AG04450 (cell line): ENCODE measurements at regions not wholly inside any gene's neighbourhood (a gene's known extent, or its start where the extent isn't known, plus 50 kb on each side); places are given as distances from the start of the nearest gene placed in this dataset.

Experiments used
- CTCF ChIA-PET: fragments of 300-600, 350-600 bp; formaldehyde crosslinking; extraction: SDS; loops from one replicate; lab custom pipeline; 2022; ENCODE audit warnings: antibody characterized with exemption, inconsistent platforms; lab: Charles Lee
- POLR2A ChIA-PET: fragments of 350-600 bp; formaldehyde crosslinking; extraction: SDS; loops from one replicate; lab custom pipeline; 2021; ENCODE audit warnings: antibody characterized with exemption, inconsistent platforms; lab: Yijun Ruan, JAX
- DNase-seq: peaks from one replicate; pipeline ENCODE4 v3.0.0-alpha.2; 2011; ENCODE audit warnings: low read depth, low spot score
- H3K27ac ChIP-seq: one replicate; pipeline ENCODE4 v1.5.1; 2012; ENCODE audit warnings: low read depth, low read length, control low read depth
- H3K27me3 ChIP-seq: one replicate; pipeline ENCODE4 v1.6.0; 2012; ENCODE audit warnings: low read length; ENCODE audit not compliant: control insufficient read depth, insufficient read depth
- H3K4me3 ChIP-seq: 2 replicates; pipeline ENCODE4 v1.5.1; 2011; ENCODE audit warnings: mild to moderate bottlenecking, low read depth, low read length, control low read depth
- H3K9me3 ChIP-seq: 2 replicates; pipeline ENCODE4 v1.5.1; 2012; ENCODE audit warnings: low read length; ENCODE audit not compliant: control insufficient read depth, insufficient read depth
- TF ChIP-seq, protein P1 (sequence below): IDR thresholded peaks from 2 replicates; pipeline ENCODE4 v1.5.1; 2011; ENCODE audit warnings: low read depth, low read length, control low read depth, inconsistent platforms

- H3K27ac ChIP-seq: no peak overlapping the region
- POLR2A ChIA-PET: no interaction called here
- H3K27me3 ChIP-seq: peaks cover 19% of the 10 kb centered on the region
- no peak overlapping the region for H3K4me3 ChIP-seq
- CTCF ChIA-PET: no interaction called here
- DNase-seq: no peak
- TF ChIP-seq, protein P1, sequence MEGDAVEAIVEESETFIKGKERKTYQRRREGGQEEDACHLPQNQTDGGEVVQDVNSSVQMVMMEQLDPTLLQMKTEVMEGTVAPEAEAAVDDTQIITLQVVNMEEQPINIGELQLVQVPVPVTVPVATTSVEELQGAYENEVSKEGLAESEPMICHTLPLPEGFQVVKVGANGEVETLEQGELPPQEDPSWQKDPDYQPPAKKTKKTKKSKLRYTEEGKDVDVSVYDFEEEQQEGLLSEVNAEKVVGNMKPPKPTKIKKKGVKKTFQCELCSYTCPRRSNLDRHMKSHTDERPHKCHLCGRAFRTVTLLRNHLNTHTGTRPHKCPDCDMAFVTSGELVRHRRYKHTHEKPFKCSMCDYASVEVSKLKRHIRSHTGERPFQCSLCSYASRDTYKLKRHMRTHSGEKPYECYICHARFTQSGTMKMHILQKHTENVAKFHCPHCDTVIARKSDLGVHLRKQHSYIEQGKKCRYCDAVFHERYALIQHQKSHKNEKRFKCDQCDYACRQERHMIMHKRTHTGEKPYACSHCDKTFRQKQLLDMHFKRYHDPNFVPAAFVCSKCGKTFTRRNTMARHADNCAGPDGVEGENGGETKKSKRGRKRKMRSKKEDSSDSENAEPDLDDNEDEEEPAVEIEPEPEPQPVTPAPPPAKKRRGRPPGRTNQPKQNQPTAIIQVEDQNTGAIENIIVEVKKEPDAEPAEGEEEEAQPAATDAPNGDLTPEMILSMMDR: no peak
- no peaks in the 10 kb centered on the region; the same call in 1 of the 2 replicates for H3K9me3 ChIP-seq
These were observed 66.9 kb upstream of the BHLHE23 start for GRCh38 chr20:63073738-63074065.

DNA sequence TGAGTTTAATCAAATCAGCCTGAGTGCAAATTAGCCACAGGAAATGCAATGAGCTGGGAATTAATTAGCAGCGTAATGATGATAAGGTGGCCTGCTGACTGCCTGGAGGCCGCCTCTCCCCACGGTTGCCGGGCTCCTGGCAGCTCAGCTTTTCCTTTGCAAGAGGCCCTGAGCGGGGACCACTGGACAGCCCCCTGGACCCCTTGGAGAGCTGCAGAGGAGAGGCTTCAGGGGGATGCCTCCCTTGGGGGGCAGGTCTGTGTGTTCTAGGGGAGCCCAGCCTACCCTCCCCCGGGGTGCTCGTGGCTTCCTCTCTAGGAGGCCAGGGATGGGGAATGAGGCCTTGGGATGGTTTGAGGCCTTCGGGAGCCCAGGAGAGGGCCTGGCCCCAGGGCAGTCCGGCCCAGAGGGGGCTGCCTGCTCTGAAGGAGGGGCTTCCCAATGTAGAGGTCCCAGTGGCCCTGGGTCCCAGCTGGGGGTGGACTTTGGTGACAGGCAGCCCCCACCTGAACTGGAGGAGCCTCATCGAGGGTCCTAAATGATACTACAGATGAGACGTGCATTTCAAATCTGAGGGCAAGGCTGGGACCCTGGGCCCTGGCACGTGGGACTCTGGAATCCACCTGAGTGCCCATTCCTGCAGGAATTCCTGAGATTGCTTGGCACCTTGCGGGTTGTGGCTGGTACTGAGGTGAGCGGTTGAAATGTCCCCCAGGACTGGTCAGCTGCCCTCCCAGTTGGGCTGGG is 66.4 kb upstream of the BHLHE23 start:
- DNase-seq: no peak
- CTCF ChIA-PET: no interaction called here
- TF ChIP-seq, protein P1: no peak
- POLR2A ChIA-PET: no interaction called here
- Histone ChIP-seq H3K27ac (no peak overlapping the region), H3K27me3 (peaks cover 19% of the 10 kb centered on the region), H3K9me3 (no peaks in the 10 kb centered on the region; the same call in 1 of the 2 replicates), H3K4me3 (no peak overlapping the region)

- peaks cover 19% of the 10 kb centered on the region for H3K27me3 ChIP-seq
- no peaks in the 10 kb centered on the region; the same call in 1 of the 2 replicates for H3K9me3 ChIP-seq
- ChIA-PET POLR2A (no interaction called here), CTCF (no interaction called here)
- H3K4me3 ChIP-seq: no peak overlapping the region
- TF ChIP-seq, protein P1: no peak
- no peak overlapping the region for H3K27ac ChIP-seq
- DNase-seq: no peak
These were observed 65.5 kb upstream of the BHLHE23 start for GRCh38 chr20:63072231-63072791.

- peak; percentile 15 for DNase-seq
- Histone ChIP-seq H3K27ac (no peak overlapping the region), H3K4me3 (no peak overlapping the region), H3K27me3 (peaks cover 19% of the 10 kb centered on the region), H3K9me3 (no peaks in the 10 kb centered on the region; the same call in 1 of the 2 replicates)
- TF ChIP-seq, protein P1: no peak
- ChIA-PET POLR2A (no interaction called here), CTCF (interaction anchor here (1.2 kb wide), 1 partner anchor 17 kb away, joined by 3 read pairs; no protein-coding TSS in a partner anchor)
These were observed 64.9 kb upstream of the BHLHE23 start for GRCh38 chr20:63071541-63072181.
